GM12864 (cell line): ENCODE measurements at regions not wholly inside any gene's neighbourhood (a gene's known extent, or its start where the extent isn't known, plus 50 kb on each side); places are given as distances from the start of the nearest gene placed in this dataset.

Experiments used
- DNase-seq: peaks from one replicate; pipeline ENCODE4 v3.0.0-alpha.2; 2011; ENCODE audit warnings: low read depth
- H3K4me3 ChIP-seq: 2 replicates; pipeline ENCODE4 v1.5.1; 2011; ENCODE audit warnings: mild to moderate bottlenecking, low read depth, low read length, control low read depth
- CTCF ChIP-seq: IDR thresholded peaks from 2 replicates; pipeline ENCODE4 v1.5.1; 2011; ENCODE audit warnings: low read depth, mild to moderate bottlenecking, moderate library complexity, low read length, control low read depth, inconsistent platforms; ENCODE audit errors: missing control alignments

DNA sequence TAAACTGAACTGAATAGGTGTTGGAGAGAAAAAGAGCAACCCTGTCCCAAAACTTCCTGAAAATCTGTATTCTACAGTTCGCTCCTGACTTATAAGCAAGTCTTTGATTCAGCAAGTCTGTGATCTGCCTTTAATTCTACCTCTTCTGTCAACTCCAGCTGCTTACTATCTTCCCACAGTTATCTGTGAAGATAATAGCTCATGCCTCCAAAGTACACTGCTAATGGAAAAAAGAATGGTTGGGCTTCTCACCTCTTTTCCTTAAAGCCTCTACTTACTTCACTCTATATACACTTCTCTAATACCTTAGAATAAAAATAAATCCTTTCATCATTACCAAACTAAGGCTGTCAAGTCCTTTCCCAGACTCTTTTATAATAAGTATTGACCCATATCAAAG, 391.5 kb upstream of the MIR17HG start:
- no peak for TF ChIP-seq CTCF
- H3K4me3 ChIP-seq, result no peak overlapping the region
- DNase-seq, result no peak

DNA sequence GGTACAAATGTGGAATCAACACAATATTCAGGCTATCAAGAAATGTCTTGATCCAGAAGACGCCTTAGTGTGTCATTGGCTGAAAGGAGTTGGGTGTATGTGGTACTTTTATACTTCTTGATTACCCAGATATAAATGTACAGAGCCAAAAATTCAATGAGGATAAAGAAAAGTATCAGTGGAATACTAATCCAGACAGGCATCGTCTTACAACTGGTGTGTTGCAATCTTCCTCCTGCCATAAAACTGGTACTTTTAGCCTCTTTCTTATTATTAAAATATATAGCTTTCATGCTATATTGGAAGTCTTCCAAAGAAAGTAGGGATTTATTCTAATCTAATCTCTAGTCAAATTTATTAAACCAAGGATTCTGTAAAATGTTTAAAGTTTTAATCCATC, 388.6 kb upstream of the MIR17HG start:
- no peak for TF ChIP-seq CTCF
- DNase-seq, result no peak
- no peak overlapping the region for H3K4me3 ChIP-seq

DNA sequence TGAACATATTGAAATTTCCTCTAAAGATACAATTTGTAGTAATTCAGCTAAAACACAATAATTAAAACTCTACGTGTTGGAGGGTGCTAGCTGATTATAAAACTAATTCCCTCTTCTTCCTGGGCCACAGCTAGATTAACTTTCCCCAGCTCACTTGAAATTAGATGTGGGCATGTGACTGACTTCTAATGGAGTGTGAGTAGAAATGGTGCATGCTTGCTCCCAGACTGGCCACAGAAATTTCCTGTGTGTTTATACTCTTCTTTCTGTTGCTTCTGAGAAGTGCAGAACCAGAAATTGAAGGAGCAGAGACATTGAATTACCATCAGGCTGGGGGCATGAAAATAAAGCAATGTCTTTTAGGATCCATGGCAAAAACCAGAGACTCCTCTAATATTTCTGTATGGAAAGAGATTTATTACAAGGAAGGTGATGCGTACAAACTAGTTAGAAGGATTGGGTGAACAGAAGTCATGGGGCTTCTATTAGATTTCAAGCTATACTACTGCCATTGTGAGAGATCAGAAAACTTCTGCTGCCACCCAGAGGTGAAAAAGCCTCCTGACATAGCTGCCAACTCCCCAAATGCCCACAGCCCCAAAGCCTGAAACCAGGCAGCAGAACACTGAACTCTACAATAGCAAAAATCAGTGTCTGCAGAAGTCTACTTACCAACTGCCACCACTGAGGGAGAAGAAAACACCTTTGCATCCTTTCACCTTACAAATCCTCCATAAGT, 379.2 kb upstream of the MIR17HG start:
- no peak overlapping the region for H3K4me3 ChIP-seq
- no peak for DNase-seq
- TF ChIP-seq CTCF, result peak; percentile 15

DNA sequence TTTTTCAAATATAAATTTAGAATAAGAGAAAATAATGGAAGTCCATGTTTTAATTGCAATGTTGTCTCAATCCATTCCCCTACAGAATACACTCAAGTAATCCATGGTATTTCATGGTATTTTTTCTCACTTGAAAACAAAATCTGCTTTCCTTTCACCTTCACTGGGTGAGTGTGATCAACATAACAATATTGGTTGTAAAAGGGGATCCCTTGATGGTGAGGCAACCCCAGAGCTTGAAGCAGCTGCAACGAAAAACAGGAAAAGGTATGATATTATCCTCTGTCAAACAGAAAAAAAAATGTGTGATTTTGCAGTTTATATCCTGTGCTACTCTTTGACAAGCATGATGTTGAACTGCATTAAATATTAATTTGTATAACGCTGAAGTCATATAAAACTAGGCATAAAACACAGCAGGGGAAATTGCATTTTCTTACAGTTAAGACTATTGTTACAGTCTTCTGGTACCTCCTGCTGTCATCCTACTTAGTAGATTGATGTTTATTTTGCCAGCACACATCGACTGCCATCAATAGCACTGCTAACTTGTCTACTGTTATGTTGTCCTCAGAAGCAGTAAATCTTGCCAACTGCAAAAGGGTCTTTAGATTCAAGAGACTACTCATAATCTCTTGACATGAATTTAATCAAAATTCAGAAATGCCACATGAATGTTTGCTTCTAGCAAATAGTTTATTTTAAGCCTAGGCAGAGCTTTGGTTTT, 373.1 kb upstream of the MIR17HG start:
- TF ChIP-seq CTCF, result no peak
- H3K4me3 ChIP-seq, result no peak overlapping the region
- DNase-seq, result no peak

GRCh38 chr13:90979059-90979458, 368.4 kb upstream of the MIR17HG start:
- no peak overlapping the region for H3K4me3 ChIP-seq
- DNase-seq, result no peak
- no peak for TF ChIP-seq CTCF

GRCh38 chr13:90984756-90985155, 362.7 kb upstream of the MIR17HG start:
- no peak overlapping the region for H3K4me3 ChIP-seq
- DNase-seq, result no peak
- no peak for TF ChIP-seq CTCF

DNA sequence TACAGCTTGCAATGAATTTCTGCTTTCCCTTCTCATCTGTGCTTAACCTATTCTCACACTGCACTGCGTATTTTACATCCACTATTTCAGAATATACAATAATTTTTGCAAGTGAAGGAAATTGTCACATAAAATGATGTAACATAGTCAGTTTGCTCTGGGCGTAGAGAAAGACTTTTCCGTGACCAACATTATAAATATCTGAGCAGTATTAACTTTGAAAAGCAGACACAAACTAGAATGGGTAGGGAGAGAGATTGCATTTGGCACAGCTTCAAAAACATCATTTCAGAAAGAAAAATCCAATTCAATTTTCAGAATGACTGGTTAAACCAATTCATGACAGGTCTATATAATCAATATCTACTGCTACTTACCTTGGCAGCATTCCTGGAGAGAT, 352.5 kb upstream of the MIR17HG start:
- no peak for TF ChIP-seq CTCF
- H3K4me3 ChIP-seq, result no peak overlapping the region
- DNase-seq, result no peak
